ENCODE measurements at regions not wholly inside any gene's neighbourhood (a gene's known extent, or its start where the extent isn't known, plus 50 kb on each side); places are given as distances from the start of the nearest gene placed in this dataset.

GRCh38 chr9:81824802-81825730 is 103.2 kb upstream of the SPATA31D4 start:
- TF ChIP-seq CTCF (IDR thresholded peaks at IDR 0.05) (no peak), STAT6 (CRISPR knock-in tag; conservative IDR thresholded peaks at IDR 0.05; ENCODE audit: low read depth) (no peak), CREM (CRISPR knock-in tag; IDR thresholded peaks at IDR 0.05) (no peak), CBFB (CRISPR knock-in tag; IDR thresholded peaks at IDR 0.05; ENCODE audit: low read depth) (no peak), SP1 (CRISPR knock-in tag; conservative IDR thresholded peaks at IDR 0.05) (no peak), FOXJ3 (CRISPR knock-in tag; IDR thresholded peaks at IDR 0.05; ENCODE audit: borderline replicate concordance) (no peak), HMGXB4 (CRISPR knock-in tag; IDR thresholded peaks at IDR 0.05) (no peak), NR3C1 (CRISPR knock-in tag; conservative IDR thresholded peaks at IDR 0.05; ENCODE audit: low read depth) (no peak), JUN (CRISPR knock-in tag; IDR thresholded peaks at IDR 0.05) (no peak), USF2 (CRISPR knock-in tag; IDR thresholded peaks at IDR 0.05) (no peak), ZNF396 (CRISPR knock-in tag; IDR thresholded peaks at IDR 0.05; ENCODE audit: borderline replicate concordance) (no peak), CREB1 (CRISPR knock-in tag; IDR thresholded peaks at IDR 0.05) (no peak), AFF4 (CRISPR knock-in tag; IDR thresholded peaks at IDR 0.05; ENCODE audit: borderline replicate concordance) (no peak)

All from WTC11 (cell line).